ENCODE measurements at regions not wholly inside any gene's neighbourhood (a gene's known extent, or its start where the extent isn't known, plus 50 kb on each side); places are given as distances from the start of the nearest gene placed in this dataset.

DNA sequence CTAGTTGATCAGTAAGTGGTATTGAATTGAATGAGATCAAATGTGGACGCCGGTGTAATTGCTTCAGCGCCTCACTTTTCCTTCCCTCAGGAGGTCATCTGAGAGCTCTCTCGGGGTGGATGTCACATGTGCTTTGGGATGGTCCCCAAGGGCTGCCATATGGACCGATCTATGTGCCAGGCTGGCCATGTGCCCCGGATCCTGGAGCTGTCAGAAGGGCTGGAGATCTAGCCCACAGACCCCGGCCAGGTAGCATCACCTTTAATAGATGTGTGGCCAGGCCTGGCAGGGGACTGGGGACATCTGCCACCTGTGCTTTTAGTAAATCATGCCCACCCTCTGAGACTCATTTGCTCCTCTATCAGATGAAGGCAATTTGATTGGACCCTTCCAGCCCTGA, 95.3 kb upstream of the CRHR1 start:
- DNase-seq = no peak

DNA sequence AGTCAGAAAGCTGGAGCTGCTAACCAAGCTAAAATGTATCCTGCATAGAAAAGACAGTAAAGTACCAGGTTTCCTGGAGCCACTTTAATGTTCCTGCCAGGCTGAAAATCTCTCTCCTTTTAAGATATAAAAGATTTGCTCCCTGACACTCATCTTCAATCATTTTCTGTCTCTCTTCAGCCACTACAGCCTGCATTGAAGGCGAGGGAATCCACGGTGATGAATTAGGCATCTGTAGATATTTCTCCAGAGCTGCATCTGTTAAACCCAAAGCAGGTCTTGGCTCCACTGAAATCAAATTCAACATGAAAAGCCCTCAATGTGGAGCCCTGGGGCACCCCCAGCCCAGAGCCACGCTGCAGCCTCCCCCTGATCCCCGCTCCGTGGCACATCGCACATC, 94.7 kb upstream of the CRHR1 start:
- no peak for DNase-seq

DNA sequence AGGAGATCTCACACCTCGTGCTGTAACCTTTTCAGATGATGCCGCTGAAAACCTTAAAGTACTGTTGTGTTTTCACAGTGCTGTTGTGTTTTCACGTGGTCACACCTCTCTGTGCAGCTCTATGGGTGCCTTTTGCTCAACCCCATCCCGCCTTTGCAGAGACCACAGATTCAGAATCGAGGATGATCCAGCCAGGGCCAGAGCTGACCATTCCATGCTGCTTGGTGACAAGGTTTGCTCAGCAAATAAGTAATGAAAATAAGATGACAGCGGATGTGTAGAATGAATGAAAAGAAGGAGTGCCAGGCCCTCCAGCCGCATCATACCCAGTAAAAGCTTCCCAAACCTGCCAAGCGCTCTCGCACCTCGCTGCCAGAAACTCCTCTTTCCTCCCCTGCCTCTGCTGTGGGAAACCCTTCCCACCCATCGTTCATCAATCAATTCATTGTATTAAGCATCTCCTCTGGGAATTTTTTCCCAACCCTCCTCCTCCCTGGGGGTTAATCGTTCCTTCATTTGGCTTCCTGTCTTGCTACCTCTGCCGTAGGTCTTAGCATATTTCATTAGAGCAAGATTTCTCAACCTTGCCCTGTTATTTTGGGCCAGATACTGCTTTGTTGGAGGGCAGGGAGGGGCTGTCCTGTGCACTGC, 93.4 kb upstream of the CRHR1 start:
- no peak for DNase-seq

DNA sequence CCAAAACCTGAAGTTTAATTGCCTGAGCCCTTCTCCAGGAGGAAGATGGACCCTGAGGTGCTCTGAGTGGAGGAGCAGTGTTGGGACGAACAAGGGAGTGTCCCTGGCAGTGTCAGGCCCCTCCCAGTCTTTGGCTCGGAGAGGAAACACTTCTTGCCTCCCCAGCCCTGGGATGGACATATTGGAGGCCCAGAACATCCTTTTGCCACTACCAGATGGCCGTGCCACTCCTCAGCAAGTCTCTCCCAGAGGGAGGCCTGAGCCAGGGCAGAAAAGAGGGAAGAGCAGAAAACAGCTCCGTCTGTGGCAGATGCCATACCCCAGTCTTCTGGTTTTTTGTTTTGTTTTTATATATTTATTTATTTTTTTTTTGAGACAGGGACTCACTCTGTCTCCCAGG, 91.5 kb upstream of the CRHR1 start:
- no peak for DNase-seq

DNA sequence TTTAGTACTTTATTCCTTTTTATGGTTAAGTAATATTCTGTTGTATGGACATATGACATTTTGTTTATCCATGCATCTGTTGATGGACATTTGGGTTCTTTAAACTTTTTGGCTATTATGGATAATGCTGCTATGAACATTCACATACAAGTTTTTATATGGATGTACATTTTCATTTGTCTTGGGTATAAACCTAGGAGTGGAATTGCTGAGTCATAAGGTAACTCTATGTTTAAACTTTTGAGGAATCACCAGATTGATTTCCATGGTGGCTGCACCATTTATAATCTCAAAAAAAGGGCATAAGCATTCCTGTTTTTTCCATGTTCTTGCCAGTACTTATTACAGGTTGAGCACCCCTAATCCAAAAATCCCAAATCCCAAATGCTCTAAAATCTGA, 90.3 kb upstream of the CRHR1 start:
- no peak for DNase-seq

DNA sequence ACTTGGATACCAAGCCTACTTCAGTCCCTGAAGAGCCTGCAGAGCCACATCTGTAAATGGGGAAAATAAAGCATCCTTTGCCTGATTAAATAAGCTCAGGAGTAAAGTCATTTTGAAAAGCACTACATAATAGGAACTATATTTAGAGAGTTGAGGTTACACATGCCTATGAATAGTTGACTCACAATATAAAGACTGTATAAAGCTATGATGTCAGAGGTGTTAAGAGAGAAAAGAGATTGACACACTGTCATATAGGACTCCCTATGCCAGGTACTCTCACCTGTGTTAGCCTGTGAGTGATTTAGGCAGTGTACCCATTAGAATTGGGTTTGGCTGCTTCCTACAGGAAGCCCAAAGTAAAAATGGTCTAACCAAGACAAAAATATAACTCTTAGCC, 87.7 kb upstream of the CRHR1 start:
- DNase-seq = no peak

DNA sequence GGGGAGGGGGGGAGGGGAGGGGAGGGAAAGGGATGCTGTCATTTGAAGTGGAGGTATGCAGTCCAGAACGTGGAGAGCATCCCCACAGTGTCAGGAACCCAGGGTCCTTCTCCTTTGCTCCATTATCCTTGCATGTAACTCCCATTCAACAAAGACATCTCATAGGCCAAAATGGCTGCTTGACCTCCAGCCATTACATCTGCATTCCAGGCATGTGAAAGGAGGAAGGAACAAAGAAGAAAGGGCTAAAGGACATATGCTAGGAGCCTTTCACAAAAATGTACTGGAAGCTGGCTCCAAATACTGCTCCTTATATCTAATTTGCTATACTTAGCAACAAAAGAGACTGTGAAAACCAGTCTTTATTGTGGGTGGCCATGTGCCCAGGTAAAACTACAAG, 87.0 kb upstream of the CRHR1 start:
- no peak for DNase-seq

DNA sequence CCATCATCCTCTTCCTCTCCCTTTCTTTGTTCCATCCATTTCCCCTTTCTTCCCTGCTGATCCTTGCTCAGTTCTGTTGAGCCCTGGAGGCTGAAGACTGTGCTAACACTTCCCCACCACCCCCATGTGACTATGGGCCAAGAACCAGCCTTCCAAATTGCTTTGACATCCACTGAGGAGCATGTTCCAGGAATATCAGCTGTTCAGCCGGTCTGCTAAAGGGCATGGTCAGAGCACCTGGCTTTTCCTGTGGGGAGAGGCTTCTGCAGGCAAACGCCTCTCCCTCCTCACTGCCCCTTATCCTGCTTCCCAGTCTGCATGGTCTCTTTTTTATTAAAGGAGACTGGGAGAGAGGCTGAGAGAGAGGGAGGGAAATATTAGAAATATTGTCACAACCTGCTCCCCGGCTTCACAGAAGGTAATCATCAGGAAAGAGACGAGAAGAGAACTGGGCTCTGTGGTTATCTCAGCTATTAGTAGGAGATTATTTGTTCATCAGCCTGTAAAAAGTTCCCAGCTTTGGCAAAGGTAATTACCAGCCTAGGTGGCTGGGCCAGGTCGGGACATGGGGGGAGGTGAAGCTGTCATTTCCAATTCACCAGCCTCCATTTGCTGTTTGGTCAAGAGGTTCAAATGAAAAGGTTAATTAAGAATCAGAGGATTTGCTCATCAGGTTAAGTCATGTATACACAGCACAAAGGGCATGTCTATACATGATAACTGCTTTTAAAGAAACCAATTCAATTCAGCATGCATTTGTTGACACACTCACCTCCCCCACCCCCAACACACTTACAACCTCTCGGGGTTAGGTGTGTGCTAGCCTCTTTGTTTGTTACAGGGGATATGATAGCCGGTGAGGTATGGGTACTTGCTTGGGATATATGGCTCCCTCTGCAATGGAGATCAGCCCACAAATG, 83.7 kb upstream of the CRHR1 start:
- DNase-seq = no peak

DNA sequence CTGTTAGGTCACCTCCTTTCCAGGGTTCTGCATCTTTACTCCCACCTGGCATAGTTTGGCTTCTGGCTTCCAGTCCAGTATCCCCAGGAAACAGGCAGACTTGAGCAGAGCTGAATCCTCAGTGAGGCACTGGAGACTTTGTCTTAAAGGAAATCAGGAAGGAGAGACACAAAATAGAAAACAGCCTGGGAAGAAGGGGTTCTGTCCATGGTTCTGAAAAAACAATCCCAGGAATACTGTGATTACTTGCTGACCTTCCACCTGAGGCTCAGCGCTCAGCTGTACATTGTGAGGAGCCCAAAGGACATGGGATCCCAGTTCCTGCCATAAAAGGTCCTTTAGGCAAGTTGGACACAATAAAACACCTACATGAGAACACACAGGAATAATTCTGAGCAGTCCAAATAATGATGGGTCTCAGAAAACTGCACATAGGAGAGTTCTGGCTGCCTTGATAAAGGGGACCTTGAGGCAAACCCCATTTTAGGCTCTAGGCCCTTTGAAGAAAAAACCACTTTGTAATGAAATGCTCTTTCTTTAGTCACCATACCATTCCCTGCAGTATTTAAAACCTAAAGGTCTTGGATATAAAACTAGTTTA, 81.4 kb upstream of the CRHR1 start:
- no peak for DNase-seq

DNA sequence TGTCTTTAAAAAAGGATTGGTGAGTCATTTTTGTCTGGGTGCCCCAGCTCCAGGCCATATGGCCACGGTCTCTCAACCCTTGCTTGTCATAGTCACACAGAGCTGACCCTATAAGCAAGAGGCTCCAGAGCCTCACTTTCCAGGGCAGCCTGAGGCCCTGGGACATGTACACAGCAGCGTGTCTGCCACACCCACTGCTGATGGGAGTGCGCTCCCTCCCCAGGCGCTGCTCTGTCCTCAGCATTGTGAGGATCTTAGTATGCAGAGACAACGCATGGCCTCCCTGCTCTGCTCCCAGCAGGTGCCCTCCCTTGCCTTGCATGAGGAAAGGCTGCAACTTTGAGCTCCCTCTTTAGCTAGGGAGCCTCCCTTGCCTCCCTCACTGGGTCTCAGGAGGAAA, 80.8 kb upstream of the CRHR1 start:
- no peak for DNase-seq

DNA sequence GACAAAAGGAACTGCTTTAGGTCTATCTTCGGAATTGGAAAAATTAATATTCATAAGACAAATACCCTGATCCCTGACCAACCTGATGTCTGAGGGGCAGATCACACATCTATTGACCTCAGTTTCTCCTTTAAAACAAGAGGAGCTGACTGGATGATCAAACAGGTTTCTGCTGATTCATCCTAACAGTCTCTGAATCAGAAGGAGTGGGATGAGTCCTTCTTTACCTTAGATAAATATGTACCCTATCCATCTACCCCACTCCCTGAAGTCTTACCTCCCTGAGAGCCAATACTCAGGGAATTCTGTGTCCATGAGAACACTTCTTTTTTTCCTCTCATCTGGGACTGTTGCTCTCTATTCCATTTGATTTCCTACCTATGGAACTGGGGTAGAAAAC, 80.3 kb upstream of the CRHR1 start:
- DNase-seq = no peak

DNA sequence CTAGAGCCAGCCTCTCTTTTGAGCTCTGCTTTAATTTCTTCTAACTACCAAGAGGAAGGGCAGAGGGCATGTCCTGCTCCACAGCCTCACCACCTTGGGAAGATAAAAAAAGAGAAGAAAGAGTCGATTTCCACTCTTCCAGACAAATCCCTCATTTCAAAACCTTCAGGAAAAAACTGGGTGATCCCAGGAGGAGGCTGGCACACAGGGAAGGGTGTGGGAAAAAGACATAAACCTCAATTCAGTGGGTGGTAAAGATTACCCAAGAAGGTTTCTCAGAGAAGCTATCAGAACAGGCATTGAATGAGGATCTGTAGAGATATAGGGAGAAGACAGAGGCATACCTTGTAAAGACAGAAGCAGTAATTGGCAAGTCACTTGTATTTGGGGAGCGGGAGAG, 79.9 kb upstream of the CRHR1 start:
- DNase-seq = no peak

DNA sequence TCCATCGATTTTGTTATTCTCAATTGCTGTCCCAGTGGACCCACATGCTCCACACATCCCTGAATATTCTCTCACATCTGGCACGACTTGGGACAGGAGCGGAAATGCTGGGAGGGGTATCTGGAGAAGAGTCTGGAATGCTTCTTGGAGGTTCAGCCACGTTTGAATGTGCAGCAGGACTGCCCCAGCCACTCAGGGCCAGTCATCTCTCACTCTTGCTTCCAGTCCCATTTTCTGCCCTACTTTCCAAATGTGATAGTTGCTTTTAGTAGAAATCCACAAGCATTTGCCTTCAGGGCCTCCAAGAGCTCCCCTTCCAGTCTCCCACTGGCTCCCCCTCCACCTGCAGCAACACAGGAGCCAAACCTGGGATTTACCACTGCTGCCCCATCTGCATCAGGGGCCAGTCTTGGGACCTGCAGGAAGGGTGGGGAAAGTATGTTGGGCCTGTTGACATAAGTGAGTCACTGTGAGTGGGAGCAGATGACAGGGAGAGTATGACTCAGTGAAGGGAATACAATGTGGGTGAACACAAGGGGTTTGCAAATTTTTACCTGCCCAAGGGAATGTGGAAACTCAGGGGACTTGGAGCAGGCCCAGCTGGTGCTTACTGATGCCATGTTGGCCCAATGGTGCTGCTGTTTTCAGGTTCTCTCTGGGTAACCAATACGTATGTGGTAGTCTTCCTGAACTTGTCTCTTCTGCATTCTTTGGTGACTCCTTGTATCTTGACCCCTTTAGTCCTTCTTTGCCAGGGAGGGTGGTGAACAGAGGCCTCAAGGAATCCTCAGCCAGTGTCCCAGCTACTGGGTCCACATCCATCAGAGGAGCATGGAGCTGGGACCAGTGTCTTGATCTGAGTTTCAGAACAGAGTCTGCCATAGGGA, 78.8 kb upstream of the CRHR1 start:
- DNase-seq = no peak

DNA sequence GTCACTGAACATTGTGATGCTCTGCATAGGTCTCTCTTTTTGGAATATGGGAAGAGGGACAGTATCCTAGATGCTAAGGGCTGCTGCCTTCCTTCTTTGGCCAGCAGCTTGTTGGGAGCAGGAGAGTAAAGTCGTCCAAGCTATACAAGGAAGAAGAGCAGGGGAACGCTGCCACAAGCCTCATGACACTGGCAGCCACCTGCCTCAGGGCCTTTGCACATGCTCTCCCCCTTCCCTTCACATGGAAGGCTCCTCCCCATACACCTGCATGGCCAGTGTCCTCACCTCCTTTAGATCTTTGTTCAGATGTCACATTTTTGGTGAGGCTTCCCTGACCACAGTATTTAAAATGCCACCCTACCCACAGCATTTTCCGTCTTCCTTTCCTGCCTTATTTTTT, 78.1 kb upstream of the CRHR1 start:
- DNase-seq = no peak

DNA sequence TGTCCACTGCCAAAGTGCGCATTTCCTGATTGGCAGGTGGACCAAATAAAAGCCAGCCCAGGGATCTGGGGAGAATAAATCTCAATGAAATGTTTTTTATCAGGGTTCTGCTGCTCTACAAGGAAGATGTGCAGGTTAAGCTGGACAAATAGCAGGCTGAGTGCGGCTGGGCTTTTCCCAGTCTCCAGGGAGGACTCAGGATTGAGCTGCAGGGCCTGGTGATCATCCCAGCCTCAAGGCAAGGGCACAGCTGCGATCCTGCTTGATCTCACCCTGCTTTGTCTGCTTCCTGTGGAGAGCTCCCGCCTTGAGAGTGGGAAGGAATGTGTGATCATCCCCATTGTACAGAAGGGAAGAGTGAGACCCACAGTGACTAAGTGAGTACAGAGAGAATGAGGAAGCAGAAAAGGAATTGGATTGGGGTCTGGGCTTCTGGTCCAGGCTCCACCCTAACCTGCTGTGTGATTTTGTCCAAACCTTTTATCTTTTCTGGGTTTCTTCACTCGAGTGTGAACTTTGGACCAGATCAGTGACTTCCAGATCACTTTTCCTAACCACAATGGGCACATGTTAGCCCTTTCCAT, 75.3 kb upstream of the CRHR1 start:
- DNase-seq = no peak

DNA sequence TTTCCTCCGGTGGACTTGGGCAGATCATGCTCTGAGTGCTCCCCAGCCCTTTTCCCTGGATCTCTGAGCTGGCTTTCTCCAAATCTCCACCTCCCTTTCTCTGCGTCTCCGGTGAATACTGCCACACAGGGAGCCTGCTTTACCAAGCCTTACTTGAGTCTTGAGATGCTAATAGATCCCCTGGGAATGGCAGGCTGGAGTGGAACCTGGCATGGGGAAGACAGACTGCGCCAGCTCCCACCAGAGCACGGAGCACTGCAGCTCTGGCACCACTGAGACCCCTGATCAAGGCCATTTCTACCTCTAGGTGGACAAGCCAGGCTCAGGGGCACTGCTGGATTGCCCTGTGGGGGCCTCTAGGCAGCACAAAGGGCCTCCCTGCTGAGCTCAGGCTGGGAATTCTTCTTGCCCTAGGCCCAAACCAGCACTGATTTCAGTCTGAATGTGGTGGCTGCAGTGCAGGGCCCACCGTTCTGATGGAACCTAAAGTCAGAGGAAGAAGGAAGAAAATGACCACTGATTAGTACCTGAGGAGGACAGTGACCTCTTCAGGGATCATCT, 74.3 kb upstream of the CRHR1 start:
- no peak for DNase-seq

DNA sequence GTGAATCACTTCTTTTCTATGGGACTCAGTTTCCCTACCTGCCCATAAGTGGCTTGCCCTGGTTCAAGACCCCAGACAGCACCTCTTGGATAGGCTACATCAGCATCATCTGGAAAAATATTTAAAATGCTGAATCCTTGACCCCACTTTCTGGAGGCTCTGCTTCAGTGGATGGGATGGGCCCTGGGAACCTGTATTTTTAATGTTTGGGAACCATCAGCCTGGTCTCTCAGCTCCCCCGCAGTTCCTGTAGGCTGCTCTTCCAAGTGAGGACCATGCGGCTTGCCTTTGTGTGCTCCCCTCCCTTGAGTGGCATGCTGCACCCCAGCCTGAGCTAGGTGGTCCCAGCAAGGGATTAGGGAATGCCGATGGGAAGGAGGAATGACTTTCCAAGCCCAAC, 68.3 kb upstream of the CRHR1 start:
- DNase-seq = no peak

DNA sequence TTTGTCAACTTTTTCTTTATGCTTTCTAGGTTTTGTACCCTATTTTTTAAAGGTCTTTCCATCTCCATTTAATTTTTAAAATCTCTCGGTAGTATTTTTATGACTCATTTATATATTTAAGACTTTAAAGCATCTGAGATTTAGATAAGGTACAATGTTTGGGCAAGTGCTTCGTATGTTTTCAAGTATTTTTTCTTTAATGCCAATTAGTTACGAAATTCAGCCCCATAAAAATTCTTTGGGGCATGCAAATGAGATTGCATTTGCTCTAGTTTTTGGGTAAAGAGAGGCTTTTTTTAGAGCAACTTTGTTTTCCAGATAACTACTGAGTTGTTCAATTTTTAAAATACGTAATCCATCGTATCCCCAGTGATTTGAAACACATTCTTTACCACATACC, 65.3 kb upstream of the CRHR1 start:
- DNase-seq = no peak

DNA sequence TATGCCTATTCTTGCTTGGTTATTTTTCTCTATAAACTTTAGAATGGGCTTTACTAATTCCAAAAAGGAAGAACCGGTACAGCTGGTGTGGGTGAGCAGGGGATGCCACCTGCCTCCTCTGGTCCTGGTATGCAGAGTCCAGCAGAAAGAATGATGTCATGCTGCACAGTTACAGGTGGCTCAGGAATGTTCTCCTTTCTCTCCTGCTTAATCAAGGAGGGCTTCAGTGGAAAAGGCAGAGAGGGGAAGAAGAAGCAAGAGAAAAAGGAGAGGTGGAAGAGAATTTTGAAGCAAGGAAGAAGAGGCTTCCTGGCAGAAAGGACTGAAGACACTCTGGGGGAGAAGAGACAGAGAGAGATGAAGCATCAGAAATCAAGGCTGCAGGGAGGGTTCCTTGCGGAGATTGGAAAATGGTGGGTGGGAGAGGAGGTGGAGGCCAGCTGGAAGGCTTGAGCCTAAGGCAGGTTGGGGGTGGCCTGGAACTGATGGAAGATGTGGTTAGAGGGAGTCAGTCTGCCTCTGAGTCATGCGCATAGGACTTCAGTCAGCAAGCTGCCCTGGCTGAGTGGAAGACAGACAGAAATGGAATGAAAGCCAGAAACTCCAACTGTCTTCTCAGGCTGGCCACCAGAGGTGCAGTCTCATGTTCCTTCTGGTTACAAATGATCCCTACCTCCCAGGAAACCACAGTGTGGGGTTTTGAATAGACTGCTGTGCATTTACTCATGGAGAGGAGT, 64.6 kb upstream of the CRHR1 start:
- no peak for DNase-seq

DNA sequence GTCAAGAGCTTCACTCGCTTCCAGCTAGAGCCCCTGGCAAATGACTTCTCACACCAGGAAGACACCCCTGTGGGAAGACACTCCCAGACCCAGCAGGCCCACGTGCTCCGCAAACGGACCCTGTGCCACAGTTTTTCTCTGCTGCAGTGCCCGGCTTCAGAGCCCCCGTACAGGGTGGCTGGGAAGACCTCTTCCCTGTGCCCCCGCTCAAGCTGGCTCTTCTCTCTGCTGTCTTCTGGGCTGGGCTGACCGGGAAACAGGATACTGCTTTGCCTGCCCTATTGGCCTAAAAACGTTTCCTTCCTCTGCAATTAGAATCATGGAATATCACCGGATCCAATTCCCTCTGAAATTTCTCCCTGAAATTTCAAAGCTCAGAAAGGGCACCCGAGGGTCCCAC, 63.7 kb upstream of the CRHR1 start:
- no peak for DNase-seq

DNA sequence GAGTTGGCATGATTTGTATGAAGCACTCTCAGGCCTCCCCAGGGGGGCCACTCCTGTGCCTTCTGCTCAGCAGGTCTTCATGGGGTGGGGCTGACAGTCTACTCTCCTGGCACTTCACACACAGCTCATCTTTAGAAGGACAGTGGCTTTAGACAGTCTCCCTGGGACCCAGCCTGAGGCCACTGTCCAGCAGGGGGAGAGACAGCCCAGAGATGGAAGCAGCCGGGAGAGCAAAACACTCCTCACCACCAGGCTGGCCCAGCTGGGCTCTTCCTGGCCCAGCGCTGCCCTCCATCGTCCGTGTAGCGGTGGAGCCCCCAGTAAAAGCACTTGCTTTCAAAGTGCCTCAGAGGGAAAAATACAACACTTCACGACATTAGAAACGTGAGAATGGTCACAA, 62.0 kb upstream of the CRHR1 start:
- peak; percentile 36 for DNase-seq

All from NCI-H1092 (cell line).